GM18870 (cell line): ENCODE measurements at regions not wholly inside any gene's neighbourhood (a gene's known extent, or its start where the extent isn't known, plus 50 kb on each side); places are given as distances from the start of the nearest gene placed in this dataset.

Experiments used
- ATAC-seq: cut with Tn5 transposase; IDR thresholded peaks from one replicate; pipeline ENCODE4 v1.9.1; 2021; ENCODE audit warnings: moderate library complexity; ENCODE audit not compliant: unreplicated experiment

DNA sequence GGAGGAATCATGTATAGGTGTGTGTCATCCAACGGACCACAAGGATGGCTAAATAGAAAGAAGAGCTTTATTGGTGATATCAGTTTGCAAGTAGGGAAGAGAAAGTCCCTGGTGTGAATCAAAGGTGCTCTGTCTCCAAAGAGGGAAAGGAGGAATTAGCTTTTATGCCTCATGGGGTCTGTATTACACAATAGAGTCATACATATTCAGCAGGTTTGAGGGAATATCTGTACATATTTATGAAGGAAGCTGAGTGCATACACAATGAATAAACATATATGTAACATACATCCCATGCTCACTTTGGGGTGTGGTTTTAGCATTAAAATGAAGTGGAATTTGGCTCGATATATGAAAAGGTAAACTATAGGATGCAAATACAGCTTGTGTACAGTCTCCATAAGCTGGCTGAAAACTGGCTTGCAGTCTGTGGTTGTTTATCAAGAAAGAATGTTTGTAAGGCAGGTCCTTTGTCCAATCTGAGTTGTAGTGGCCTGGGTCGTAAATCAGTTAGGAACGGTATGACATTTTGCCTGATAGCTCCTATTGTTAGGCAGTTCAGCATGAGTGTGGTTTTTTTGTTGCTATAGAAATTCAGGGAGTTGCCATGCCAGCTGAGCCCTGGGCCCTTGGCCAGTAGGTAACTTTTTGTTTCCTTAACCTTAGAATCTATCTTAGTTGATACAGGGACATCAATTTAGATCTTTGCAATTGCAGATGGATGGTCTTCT, 198.0 kb upstream of the ZP4 start:
- no peak for ATAC-seq

DNA sequence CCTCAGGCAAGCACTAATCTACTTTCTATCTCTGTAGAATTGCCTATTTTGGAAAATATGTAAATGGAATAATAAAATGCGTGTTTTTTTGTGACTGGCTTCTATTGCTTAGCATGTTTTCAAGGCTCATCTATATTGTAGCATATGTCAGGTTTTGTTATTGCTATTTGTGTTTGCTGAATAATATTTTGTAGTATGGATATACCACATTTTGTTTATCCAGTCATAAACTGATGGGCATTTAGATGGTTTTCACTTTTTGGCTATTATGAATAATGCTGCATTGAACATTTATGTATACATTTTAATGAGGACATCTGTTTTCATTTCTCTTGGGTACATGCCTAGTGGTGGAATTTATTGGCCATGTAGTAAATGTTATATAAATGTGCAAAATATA, 183.3 kb upstream of the ZP4 start:
- no peak for ATAC-seq

DNA sequence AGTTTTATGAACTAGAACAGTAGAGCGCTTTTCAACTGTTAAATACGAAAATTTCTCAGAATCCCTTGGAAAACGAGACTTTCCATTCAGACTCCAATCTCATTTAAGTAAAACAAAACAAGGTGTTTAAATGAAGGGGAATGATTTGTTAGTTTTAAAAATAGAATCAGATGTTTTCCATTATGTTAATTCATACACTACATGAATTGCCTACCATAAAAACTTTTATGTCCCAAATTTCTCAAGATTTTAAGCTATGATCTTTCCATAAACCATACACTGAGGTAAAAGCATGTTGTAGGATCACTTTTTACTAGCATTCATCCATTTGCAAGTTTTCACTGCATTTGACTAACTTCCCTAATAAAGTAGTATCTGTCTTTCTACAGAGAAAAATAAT, 180.3 kb upstream of the ZP4 start:
- no peak for ATAC-seq

DNA sequence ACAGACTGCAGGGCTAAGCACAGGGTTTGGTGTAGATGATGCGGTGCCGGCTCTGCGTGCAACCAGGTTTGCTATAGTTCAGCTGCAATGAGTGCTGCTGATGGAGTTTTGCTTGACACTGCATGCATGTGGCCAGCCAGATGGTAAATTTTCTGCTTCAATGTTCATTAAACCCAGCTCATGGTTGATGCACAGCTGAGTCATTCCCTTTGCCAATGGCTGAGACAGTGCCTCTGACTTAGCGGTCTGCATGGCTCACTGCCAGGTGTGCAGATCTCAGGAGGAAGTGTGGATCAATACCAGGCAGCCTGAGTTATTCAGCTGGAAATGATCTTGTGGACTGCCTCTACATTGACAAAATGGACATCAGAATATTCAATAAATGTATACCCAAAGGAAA, 172.7 kb upstream of the ZP4 start:
- ATAC-seq: peak; percentile 53

DNA sequence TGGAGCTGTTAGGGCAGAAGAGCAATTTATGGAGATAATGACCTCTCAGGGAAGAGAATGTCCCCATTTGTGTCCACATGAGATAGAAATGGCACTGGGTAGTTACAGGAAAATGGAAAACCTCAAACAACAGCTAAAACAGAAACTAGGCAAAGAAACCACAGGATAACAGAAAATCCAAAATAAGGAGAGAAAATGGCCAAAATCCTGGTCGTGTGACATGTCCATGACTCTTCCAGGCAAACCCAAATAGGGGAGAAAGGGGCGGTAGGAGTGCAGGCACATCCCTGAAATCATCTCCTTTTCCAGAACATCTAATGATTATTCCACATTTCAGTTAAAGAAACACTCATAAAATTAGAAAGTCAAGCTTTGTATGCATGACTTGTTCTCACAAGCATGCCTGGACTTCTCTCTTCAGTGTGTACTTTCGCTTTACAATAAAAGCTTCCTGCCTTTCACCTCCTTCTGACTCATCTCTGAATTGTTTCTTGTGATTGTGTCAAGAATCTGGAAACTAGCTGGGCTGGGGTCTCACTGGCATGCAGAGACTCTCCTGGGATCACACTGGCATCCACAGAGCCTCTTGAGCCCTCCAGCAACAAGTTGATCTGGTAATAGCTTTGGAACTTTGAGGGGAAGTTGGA, 171.4 kb upstream of the ZP4 start:
- peak; percentile 69 for ATAC-seq

DNA sequence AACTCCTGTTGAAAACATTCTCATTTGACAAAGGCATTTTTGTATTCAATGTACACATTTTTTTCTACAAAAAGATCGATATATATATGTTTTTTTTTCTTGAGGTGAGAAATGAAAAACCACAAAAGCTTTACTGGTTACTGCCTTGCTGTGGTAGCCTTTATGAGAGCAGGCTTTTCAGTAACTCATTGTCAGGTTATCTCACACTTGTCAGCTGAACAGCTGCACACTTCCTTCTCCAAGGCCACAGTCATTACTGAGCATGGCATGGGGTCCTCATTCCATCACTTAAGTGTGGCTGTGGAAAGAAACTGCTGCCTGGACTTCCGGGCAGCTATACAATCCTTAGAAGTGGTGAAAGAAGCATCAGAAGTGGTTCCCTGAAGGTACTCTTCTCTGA, 169.3 kb upstream of the ZP4 start:
- ATAC-seq: peak; percentile 67

DNA sequence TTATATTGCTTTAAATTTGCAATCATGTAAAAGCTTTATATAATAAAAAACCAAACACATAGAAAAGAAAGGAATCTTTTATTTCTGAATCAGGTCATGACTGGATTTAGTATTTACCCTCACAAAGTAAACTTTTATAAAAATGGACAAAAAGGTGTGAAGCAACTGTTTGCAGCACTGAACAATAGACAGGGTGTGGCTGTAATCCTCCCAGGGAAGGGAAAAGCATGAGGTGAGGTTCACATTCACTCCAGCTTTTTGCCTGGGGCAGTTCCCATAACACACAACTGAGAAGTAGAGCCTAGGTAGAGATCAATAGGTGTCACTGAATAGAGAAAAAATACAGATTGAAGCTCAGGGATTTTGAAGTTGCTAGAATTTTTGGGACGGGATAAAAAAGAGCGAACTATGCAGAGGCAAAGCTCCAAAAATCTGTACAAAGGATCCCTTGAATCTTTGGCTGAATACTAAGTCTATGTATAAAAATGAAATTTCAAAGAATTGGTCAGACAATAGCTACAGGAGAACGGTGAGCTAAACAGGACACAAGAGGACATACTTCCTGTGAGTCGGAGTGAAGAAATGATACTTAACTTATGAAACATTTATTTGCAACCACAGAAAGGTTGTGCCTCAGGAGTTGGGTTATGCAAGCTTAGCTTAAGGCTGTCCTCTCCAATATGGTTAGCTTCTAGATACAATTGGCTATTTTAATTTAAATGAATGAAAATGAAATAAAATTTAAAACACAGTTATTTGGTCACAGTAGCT, 162.0 kb upstream of the ZP4 start:
- no peak for ATAC-seq

DNA sequence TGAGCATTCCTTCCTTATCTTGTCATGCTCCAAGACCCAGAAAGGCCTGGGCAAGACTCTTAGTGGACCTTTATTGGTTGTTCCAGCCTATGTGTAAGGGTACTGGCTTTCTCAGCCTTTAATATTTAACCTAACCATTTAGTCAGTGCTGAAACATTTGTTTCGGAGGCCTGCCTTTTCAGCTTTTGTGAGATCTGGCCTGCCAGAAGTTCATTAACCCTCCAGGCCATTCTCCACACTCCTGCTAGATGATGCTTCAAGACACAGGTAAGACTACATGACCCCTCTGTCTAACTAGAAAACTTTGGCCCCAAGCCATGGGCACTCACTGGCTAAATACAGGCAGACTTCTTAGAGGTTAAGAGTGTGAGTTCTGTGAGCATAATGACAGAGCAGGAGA, 138.4 kb upstream of the ZP4 start:
- no peak for ATAC-seq

DNA sequence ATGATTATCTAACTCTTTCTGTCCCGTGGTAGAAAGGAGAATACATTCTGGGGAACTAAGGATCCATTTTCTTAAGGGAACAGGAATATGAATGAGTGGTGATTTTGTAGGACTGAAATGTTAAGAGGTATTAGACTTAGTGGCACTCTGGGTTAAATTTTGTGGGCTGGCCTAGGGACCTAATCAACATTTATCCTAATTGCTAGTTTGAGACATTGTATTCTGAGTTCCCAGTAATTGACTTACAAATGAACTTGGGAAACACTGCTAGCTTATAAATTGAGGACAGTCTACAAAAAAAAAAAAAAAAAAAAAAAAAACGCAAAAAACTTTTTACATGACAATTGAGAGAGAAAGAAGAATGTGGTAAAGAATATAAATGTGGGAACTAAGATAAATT, 136.6 kb upstream of the ZP4 start:
- no peak for ATAC-seq

DNA sequence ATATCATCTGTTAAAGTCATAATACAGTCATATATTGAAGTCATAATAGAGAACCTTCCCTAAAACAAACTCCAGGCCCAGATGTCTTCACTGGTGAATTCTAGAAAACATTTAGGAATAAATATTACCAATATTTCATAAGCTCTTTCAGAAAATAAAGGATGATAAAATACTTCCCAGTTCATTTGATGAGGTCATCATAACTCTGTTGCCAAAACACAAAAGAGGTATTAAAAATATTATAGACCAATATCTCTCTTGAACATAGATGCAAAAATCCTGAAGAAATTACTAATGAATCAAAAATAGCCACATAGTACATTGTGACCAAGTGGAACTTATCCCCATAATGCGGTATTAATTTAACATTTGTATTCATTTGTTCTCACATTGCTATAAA, 132.4 kb upstream of the ZP4 start:
- no peak for ATAC-seq

DNA sequence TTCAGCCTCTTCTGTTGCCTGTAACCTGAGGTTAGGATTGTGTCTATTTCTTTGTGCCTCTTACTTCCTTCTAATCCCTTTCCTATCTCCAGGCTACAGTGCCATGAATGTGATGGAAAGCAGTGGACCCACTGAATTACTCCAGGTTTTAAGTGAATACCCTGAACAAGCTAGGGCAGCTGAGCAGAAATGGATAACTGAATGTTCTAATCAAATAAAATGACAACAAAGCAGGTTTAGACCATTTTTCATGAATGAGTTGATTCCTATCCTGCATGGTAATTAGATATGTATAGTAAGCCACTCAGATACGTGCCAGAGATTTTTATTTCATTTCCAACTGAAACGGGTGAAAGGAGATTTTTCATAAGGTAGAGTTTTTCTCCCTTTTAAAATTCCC, 127.5 kb upstream of the ZP4 start:
- no peak for ATAC-seq

DNA sequence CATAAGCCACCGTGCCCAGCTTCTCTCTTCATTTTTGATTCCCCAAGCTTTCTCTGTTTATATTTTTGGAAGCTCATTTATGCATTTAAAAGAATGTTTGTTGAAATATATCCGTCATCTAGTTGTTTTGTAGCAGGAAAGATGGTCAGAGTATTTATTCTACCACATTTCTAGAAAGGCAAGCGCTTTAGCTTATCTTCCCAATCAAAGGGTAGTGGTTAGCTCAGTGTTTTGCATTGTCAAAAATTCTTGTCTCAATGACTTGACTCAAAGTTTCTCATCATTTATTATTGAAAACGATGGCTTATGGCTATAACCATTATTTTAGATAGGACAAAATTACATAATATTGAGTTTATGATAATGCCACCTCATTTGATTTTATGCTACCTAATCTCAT, 116.1 kb upstream of the ZP4 start:
- ATAC-seq: no peak

DNA sequence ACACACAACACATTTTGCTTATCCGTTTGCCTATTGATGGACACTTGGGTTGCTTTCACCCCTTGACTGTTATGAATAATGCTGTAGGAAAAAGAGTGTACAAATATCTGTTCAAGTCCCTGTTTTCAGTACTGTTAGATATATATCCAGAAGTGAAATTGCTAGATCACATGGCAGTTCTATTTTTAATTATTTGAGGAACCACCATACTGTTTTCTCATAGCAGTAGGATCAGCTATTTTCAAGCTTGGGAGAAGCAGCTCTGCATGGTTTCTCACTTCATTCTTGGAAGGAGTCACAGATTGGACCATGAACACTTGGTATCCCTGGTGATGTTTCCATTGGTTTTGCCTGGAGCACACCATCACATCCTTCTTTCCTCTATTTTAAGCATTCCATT, 114.4 kb upstream of the ZP4 start:
- no peak for ATAC-seq

DNA sequence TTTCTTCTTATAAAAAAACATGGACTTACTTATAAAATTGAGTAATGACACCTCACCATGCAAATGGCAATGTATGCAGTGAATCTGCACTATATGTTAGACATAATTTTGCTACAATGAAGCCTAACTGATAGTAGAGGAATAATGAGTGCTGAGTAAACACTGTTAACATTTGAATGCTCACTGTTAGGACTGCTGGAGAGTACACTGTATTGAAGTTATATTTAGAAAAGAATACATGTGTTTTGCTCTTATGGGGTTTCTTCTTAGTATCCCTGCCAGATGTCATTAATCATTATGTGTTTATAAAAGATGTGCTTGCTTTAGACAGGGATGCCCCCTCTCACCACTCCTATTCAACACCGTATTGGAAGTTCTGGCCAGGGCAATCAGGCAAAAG, 111.1 kb upstream of the ZP4 start:
- no peak for ATAC-seq

DNA sequence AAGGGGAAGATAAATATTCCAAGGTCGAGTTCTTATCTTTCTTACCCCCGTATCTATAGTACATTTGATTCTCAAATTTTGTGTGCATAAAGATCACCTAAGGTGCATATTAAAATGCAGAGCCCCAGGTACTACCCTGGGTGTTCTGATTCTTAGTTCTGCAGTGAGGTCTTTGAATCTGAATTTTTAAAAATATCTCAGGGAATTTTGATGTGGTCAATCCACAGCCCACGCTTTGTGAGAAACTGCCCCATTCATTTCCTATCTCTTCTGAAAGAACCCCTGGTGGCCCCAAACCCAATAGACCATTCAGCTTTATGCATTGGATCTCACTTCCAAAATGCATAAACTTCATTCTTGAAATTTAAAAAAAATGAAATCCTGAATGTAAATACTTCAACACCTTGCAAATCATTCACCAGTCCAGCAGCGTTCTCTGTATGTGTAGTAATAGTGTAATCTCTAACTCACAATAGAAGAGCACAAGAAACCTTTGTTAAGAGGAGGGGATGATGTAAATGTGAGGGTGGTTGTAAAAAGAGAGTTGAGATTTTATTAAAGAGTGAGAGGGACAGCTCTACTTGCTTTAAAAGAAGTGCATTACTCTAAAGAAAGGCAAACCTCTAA, 108.8 kb upstream of the ZP4 start:
- ATAC-seq: peak; percentile 48

DNA sequence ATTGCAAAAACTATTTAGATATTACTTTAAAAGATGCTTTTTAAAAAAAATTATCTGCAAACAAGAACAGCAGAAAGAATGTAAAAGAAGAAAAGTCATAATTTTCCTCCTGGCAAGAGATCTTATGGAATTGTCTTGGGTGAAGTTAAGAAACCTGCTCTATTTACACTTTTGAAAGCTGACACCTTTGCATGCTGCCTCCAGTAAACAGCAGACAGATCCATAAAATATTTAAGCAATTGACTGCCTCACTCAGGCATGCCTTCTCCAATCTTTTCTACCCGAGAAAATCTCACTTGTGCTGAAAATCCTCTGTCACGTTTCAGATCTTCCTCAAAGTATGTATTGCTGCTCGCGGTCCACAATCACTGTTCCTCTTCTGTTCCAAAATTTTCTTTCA, 107.9 kb upstream of the ZP4 start:
- no peak for ATAC-seq

DNA sequence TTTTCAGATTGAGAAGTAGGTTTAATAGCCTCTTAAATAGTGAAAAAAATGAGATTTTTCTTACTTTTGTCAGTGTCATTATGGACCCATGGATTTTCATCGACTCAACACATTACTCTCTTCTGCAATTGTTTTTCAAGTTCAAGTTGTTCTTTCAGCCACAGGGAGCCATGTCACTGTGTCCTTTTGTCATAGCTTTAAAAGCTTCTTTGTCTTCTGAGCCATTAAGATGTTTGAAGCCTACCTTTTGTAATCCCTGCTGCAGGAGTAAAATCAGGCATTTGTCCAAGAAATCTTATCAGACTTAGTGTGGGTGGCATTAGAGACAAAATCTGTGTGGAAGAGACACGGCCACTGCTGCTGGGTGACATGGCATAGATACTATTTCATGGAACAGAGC, 92.8 kb upstream of the ZP4 start:
- ATAC-seq: no peak

DNA sequence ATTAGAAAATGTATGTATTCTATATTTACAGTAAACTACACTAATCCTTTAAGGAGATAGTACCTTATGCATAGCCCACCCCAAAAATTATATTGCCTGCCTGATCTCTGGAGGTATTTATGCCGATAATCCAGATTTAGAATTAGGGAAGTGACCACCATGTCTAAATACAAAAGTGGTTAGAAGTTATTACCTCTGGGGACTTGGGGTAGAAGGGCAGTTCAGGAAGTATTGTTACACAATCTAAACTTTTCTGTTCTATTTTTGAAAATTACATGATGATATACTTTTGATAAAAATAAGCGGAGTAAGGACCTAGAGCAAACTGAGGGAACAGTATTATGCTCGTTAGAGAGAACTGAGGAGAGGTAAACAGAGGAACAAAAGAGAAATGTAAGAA, 90.5 kb upstream of the ZP4 start:
- ATAC-seq: no peak

DNA sequence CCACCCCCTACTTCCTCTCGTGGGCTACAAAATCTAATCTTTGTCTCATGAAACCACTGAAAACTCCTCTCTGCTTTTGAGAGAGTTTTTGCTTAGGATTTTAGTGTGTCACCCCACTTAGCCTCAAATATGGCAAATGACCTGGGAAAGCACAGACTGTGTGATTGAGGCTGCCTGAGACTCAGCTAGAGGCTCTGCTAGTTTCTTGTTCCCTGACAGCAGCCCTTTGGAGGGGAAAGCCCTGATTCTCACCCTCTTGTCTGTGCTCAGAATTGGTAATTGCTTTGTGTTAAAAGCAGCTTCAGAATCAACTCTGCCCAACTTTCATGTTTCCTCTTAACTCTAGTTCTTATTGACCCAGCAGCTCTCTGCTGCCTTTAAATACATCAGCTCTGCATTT, 85.6 kb upstream of the ZP4 start:
- ATAC-seq: no peak

DNA sequence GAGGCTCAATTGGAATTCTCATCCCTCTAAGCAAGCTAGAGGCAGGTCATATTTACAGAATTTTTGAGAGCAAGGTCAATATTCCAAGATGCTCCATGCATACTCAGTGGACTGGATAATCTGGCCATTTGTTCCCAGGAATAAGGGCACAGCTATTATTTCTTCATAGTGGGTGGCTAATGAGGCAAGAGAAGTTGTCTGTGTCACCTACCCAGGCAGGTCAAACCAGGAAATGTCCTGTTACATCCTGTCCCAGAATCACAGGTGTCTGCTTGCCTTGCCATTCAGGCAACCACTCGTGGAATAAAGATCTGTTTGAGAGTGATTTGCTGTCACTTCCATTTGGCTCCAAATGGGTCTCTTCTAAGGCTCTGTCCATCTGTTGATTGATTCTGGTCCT, 85.2 kb upstream of the ZP4 start:
- no peak for ATAC-seq

DNA sequence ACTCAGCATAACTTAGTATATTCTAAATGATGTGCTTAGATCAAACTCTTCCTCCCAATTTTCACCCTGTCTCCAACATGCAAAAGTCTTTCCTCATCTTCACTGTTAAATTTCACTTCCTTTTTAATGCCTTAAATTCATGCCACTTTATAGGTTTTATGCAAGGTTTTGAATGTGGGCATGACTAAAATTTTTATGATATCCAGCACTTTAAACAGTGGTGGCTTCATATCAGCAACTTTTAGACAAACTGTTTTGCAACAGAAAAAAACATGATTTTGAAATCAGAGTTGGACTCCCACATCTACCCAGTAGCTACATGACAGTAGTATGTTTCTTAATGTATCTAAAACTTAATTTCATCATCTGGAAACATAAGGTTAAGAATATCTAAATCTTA, 84.7 kb upstream of the ZP4 start:
- no peak for ATAC-seq

DNA sequence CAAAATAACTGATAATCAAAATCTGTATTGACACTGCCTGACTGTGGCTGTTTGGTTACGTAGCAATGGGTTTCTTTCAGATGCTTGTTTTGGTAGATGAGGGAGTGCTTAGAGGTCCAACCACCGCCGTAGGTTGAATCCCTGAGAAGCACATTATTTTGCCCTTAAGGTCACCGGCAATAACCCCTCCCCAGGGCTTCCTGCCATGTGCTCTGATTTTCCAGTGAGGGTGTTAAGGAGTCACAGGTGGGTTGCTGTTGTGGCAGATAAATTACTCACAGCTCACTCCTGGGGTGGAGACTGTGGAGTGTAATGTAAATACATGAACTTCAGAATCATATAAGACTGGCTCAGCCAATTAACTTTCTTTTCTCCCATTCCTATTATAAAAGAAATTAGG, 81.5 kb upstream of the ZP4 start:
- ATAC-seq: no peak
